Suprapubic skin (tissue), 4 donors: ENCODE measurements at regions not wholly inside any gene's neighbourhood (a gene's known extent, or its start where the extent isn't known, plus 50 kb on each side); places are given as distances from the start of the nearest gene placed in this dataset.
"Not testable (repeated sequence)": the region's sequence is repeated elsewhere in the genome, so short reads cannot be mapped to it uniquely, and the experiment has no call there.

ENCODE experiments used
- DNase-seq, 2 donors: peaks; one replicate each; pipeline ENCODE4 v3.0.0-alpha.2; 2019; ENCODE audit warnings: low spot score in 2 of 2
- H3K27ac ChIP-seq: fragments of 200-600 bp; sonication (generic); one replicate; pipeline ENCODE4 v1.5.1; 2019
- H3K27me3 ChIP-seq: fragments of 200-600 bp; sonication (generic); one replicate; pipeline ENCODE4 v1.5.1; 2019
- H3K36me3 ChIP-seq: fragments of 200-600 bp; sonication (generic); one replicate; pipeline ENCODE4 v1.5.1; 2019
- H3K4me1 ChIP-seq: fragments of 200-600 bp; sonication (generic); one replicate; pipeline ENCODE4 v1.5.1; 2019
- H3K4me3 ChIP-seq: fragments of 200-600 bp; sonication (generic); one replicate; pipeline ENCODE4 v1.5.1; 2019; ENCODE audit warnings: mild to moderate bottlenecking
- H3K9me3 ChIP-seq: fragments of 200-600 bp; sonication (generic); one replicate; pipeline ENCODE4 v1.5.1; 2019
- CTCF ChIP-seq, 2 donors: fragments of 200-600 bp in 1 of 2; fragments of 450-650 bp in 1 of 2; sonication (generic) in 1 of 2; IDR thresholded peaks; one replicate each; pipeline ENCODE4 v1.5.1; 2016 to 2019; ENCODE audit warnings: antibody characterized with exemption in 2 of 2, mild to moderate bottlenecking in 1 of 2, moderate library complexity in 1 of 2
- EP300 ChIP-seq: sonication (generic); formaldehyde crosslinking; IDR thresholded peaks from one replicate; pipeline ENCODE4 v1.6.1; 2017; ENCODE audit warnings: antibody characterized with exemption
- POLR2A ChIP-seq, 2 donors: fragments of 450-650 bp; IDR thresholded peaks; one replicate each; pipeline ENCODE4 v1.6.1; 2017; ENCODE audit warnings: antibody characterized with exemption in 2 of 2, mild to moderate bottlenecking in 2 of 2, moderate library complexity in 2 of 2
- POLR2AphosphoS5 ChIP-seq, 3 donors: sonication (generic); formaldehyde crosslinking; IDR thresholded peaks; one replicate each; pipeline ENCODE4 v1.6.1; 2017; ENCODE audit warnings: antibody characterized with exemption in 3 of 3
- WGBS: methylation state at CpG from one replicate; pipeline ENCODE4 v1.1.5; 2018; 5-methylcytosine and 5-hydroxymethylcytosine counted together

DNA sequence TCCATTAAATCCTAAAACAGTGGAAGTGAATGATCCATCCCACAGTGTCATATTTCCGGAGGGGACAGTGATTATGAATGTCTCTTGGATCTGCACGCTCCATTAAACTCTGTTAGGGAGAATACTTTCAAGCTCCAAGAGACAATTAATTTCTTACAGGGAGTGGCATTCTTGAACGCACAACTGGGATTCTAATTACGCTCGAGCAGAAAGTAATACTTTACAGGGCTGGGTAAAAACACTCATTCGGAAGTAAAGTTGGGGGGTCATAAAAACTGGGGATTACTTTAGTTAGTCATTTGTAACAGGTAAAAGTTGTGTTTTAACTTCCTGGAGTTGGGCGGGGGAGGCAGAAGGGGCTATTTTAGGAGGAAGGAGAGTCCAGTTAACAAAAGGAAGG lies 151.8 kb downstream of the ZFP64 start:
- WGBS, result 53% methylated on average over 7 of the region's 7 CpGs
- no peaks in the 10 kb centered on the region for H3K9me3 ChIP-seq
- no peaks in the 10 kb centered on the region for H3K4me1 ChIP-seq
- H3K36me3 ChIP-seq, result no peaks in the 10 kb centered on the region
- no peak for DNase-seq
- no peaks in the 10 kb centered on the region for H3K27me3 ChIP-seq
- no peak overlapping the region for H3K4me3 ChIP-seq
- TF ChIP-seq POLR2A (IDR thresholded peaks at IDR 0.05) (no peak), CTCF (IDR thresholded peaks at IDR 0.05) (no peak), POLR2AphosphoS5 (IDR thresholded peaks at IDR 0.05) (no peak), EP300 (no peak)
- no peak overlapping the region for H3K27ac ChIP-seq

- WGBS, result 92% methylated on average over 9 of the region's 9 CpGs
- not testable (repeated sequence) for H3K36me3 ChIP-seq, H3K27me3 ChIP-seq, H3K9me3 ChIP-seq, DNase-seq, H3K27ac ChIP-seq, H3K4me3 ChIP-seq, H3K4me1 ChIP-seq
Observed at GRCh38 chr20:52038632-52039031, 152.9 kb downstream of the ZFP64 start.

DNA sequence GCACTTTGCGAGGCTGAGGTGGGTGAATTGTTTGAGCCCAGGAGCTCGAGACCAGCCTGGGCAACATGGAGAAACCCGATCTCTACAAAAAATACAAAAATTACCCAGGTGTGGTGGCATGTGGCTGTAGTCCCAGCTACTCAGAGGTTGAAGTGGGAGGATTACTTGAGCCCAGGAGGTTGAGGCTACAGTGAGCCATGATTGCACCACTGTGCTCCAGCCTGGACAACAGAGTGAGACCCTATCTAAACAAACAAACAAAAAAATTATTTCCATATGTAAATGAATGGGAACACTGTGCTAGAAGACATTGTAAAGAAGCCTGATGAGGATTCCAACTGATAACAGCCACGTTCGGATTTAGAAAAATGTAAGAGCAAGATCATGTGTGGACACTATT lies 154.2 kb downstream of the ZFP64 start:
- WGBS, result 90% methylated on average over 5 of the region's 5 CpGs
- Histone ChIP-seq H3K36me3 (no peaks in the 10 kb centered on the region), H3K27ac (no peak overlapping the region), H3K4me1 (no peaks in the 10 kb centered on the region), H3K4me3 (no peak overlapping the region), H3K9me3 (no peaks in the 10 kb centered on the region), H3K27me3 (no peaks in the 10 kb centered on the region)
- TF ChIP-seq CTCF (IDR thresholded peaks at IDR 0.05), result no peak
- TF ChIP-seq POLR2AphosphoS5 (IDR thresholded peaks at IDR 0.05), result no peak
- no peak for TF ChIP-seq POLR2A (IDR thresholded peaks at IDR 0.05)
- no peak for TF ChIP-seq EP300
- DNase-seq, result no peak

- H3K36me3 ChIP-seq, result no peaks in the 10 kb centered on the region
- no peak overlapping the region for H3K4me3 ChIP-seq
- H3K4me1 ChIP-seq, result no peaks in the 10 kb centered on the region
- 93% methylated on average over 1 of the region's 1 CpG for WGBS
- no peak for DNase-seq
- no peak overlapping the region for H3K27ac ChIP-seq
- H3K27me3 ChIP-seq, result no peaks in the 10 kb centered on the region
- no peaks in the 10 kb centered on the region for H3K9me3 ChIP-seq
- no peak for TF ChIP-seq POLR2A (IDR thresholded peaks at IDR 0.05)
- no peak for TF ChIP-seq CTCF (IDR thresholded peaks at IDR 0.05)
- TF ChIP-seq POLR2AphosphoS5 (IDR thresholded peaks at IDR 0.05), result no peak
- TF ChIP-seq EP300, result no peak
Observed at GRCh38 chr20:52035977-52036376, 155.6 kb downstream of the ZFP64 start.

- no peaks in the 10 kb centered on the region for H3K9me3 ChIP-seq
- no peak overlapping the region for H3K4me3 ChIP-seq
- 75% methylated on average over 6 of the region's 6 CpGs for WGBS
- DNase-seq, result no peak
- no peak overlapping the region for H3K27ac ChIP-seq
- H3K27me3 ChIP-seq, result no peaks in the 10 kb centered on the region
- no peaks in the 10 kb centered on the region for H3K36me3 ChIP-seq
- H3K4me1 ChIP-seq, result no peaks in the 10 kb centered on the region
- TF ChIP-seq POLR2A (IDR thresholded peaks at IDR 0.05), result no peak
Observed at GRCh38 chr20:52035498-52035897, 156.1 kb downstream of the ZFP64 start.

DNA sequence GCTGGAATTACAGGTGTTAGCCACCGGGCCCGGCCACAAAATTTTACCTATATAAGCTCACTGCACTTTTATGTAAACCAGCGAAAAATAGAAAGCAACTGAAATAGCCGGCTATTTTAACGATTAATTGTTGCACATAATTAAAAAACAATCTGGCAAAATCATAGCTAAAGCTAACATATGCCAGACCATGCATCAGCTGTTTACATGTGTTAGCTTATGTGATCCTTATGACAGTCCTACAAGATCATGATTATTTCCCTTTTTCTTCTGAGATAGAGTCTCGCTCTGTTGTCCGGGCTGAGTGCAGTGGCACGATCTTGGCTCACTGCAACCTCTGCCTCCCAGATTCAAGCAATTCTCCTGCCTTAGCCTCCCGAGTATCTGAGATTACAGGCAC lies 157.0 kb downstream of the ZFP64 start:
- H3K36me3 ChIP-seq, result no peaks in the 10 kb centered on the region
- H3K4me3 ChIP-seq, result no peak overlapping the region
- no peaks in the 10 kb centered on the region for H3K27me3 ChIP-seq
- no peaks in the 10 kb centered on the region for H3K4me1 ChIP-seq
- H3K9me3 ChIP-seq, result no peaks in the 10 kb centered on the region
- no peak overlapping the region for H3K27ac ChIP-seq
- 94% methylated on average over 9 of the region's 9 CpGs for WGBS
- no peak for DNase-seq
- TF ChIP-seq POLR2A (IDR thresholded peaks at IDR 0.05), result no peak
- no peak for TF ChIP-seq CTCF (IDR thresholded peaks at IDR 0.05)
- no peak for TF ChIP-seq POLR2AphosphoS5 (IDR thresholded peaks at IDR 0.05)
- no peak for TF ChIP-seq EP300
